HS-5 (cell line): ENCODE measurements at regions not wholly inside any gene's neighbourhood (a gene's known extent, or its start where the extent isn't known, plus 50 kb on each side); places are given as distances from the start of the nearest gene placed in this dataset.
"Not testable (repeated sequence)": the region's sequence is repeated elsewhere in the genome, so short reads cannot be mapped to it uniquely, and the experiment has no call there.

Experiments used
- DNase-seq: peaks from one replicate; pipeline ENCODE4 v3.0.0-alpha.2; 2012; ENCODE audit warnings: low read depth

DNA sequence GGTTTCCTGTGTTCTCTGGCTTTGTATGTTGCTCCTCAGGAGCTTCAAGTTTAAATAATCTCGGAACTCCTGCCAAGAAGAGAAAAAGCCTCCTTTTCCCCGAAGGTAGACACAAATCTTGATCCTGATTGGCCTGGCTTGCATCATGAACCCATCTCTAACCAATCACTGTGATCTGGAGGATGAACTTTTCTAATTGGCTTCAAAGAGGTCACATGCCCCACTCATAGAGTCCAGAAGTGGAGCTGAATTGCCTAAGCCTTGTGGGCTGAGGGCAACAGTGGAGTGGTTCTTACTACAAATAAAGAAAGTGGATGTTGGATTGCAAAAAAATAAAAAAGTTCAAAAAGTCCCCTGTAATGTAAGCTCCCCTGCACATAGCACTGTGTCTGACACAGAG lies 245.9 kb downstream of the MID1IP1 start:
- no peak for DNase-seq

DNA sequence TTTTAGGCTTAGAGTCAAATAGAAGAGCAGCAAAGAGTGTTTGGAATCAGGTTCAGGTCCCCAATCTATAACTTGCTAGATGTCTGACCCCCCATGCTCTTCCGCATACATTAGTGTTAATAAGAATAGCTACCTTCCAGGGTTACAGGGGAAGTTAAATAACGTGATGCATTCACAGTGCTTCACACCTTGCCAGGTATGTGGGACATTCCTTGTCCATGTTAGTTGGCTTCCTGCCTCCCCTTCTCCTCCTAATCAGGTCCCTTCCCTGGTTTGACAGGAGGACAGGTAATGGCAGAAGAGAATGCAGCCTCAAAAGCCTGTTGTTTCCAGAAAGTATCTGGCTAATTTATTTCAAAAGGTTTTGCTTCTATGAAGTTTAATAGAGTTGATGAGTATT lies 248.7 kb downstream of the MID1IP1 start:
- no peak for DNase-seq

DNA sequence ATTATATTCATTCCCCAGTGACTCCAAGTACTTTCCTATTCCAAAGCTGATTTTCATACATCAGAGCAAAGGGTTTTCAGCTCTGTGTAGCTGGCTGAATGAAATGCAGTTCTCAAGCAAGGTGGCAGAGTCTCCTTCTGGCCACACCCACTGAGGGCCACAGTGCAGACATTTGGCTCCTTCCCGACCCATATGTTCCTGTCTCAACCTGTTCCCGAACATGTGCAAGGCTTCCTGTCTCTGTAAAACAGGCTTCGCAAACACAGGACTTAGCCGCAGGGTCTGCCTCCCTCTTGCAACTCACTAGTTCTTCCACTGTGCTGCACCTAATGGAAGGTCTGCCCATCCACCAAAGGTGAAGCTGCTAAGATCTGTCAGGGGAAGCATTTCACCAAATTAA lies 249.2 kb downstream of the MID1IP1 start:
- no peak for DNase-seq

DNA sequence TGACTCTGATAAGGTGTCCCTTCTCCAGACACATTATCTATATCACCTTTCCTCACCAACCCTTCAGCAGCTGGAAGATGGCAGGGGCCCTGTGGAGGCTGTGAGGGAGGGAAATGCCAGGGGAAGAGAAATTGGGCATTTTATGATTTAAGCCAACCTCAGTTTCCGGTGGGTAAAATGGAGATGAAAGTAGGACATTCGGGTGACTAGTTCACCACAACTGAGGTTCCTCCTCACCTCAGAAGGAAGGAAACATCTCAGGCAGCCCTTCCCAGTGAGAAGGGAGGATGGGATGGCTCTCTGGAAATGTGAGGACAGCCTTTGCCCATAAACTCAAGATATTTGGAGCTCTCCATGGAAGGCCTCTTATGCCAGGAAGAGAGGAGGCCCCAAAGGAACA lies 251.5 kb downstream of the MID1IP1 start:
- DNase-seq = no peak

DNA sequence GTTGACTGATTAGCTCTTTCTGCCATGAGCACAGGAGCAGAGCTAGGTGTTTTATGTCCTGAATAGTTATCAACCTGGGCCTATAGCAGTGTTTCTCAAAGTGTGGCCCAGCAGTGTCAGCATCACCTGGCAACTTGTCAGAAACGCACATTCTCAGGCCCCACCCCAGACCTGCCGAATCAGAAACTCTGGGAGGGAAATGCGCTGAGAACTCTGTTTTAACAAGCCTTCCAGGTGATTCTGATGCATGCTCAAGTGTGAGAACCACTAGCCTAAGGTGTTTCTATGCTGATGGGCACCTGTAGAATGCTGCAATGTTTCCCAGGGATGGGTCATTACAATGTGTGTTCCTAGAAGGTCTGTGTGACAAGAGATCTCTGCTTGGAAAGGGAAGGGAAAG lies 257.5 kb downstream of the MID1IP1 start:
- DNase-seq = no peak

DNA sequence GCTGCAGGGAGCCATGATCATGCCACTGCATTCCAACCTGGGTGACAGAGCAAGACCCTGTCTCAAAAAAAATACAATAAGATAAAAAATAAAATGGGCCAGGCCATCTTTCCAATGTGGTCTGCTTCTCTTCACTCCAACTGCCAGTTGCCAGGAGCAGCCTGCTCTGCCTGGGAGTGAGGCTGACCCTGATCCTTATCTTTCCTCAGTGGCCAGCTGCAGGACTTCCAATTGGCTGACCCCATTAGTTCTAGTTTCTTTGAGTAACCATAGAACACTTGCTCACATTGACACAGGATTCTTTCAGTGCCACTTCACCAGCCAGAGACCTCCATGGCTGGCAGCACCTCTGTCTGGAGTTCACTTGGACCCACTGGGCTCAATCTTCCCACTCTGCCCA lies 258.6 kb downstream of the MID1IP1 start:
- DNase-seq = no peak

DNA sequence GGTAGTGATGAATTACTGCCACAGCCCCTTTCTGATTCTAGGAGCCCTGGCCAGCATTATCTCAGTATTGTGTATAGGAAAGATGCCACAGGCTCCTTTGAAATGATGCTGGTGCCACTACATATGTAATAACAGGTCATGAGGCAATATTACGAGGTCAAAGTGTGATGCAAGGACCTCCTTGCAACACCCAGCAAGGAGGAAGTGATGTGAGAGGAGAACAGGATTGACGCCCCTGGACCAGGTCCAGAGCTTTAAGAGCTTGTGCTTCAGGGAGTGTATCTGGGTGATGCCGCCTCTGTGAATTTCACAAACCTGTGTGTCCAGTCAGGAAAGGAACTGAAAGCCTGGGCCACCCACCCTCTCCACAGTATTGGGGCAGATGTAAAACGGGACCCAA lies 261.8 kb downstream of the MID1IP1 start:
- no peak for DNase-seq

DNA sequence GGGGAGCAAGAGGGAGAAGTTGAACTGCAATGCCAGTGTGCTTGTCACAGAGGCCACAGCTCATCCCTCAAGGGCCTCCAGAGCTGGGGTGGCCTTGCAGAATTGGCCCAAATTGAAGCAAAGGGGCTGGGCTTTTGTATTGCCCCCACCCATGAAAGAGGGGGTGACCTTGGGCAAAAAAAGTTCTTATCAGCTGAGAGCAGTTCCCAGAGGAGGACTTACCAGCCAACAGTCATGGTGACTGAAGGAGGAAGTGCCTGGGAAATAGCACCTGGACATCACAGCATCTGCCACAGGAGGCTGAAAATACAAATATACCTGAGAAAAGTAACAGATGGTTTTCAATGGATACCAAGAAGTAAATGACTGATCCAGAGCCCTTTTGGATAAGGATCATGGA lies 262.4 kb downstream of the MID1IP1 start:
- DNase-seq = no peak

DNA sequence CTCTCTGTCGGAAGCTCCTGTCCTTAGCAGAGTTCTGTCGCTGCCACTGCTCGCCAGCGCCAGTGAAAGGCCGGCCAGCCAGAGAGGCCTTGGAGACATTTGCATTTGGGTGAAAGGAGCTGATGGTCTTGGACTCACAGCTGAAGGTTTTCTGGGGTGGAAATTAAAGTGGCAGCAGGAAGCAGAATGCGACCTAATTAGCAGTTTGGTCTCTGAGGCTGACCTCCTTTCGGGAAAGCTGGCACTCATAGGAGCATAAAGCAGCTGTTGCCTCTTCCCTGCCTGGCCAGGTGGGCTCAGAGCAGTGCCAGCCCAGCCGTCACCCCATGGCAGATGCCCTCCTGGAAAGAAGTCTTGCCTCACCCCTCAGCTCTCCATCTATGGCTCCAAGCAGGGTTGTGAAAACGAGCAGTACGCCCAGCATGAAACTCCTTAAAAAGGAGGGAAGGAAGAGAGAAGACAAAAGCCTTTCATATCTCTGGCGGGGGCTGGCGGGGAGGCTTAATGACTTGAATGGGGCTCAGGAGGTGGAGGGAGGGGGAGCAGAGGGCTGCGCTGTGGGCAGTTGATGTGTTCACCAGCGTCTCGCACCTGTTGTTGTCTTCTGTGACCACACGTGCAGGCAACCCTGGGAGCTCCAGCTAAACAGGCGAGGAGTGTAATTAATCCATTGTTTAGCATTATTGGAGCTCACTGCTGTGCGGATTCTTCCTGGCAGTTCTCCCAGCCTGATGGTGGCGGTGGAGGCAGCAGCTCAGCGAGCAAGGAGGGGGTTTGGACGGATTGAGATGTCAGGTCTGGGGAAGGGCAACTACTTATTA lies 264.0 kb downstream of the MID1IP1 start:
- DNase-seq = no peak

DNA sequence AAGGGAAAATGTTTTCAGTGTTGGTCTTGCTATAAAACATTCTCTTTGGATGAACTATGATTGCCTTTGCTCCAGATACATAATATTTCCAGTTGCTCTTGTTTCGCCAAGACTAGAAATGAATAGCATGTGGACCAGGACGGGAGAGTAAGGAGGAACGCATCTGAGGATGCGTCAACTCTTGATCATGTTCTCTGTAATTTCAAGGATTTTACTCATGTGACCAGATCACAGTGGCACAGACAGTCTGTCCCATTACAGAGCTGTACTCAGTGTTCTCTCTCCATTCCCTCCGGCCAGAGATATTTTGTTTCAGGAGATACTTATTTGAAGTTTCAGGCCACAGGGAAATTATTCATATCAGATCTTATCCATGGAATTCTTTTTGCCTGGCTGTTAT lies 266.6 kb downstream of the MID1IP1 start:
- no peak for DNase-seq

DNA sequence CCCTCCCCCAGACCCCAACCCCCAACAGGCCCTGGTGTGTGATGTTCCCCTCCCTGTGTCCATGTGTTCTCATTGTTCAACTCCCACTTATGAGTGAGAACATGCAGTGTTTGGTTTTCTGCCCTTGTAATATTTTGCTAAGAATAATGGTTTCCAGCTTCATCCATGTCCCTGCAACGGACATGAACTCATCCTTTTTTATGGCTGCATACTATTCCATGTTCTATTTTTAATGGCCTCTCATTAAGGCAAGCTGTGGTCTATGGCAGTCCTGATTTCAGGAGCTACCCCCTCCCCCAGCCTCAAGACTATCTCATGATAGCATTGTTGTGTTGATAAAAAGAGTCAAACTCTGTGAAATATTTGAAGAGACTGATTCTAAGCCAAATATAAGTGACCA lies 267.4 kb downstream of the MID1IP1 start:
- DNase-seq = not testable (repeated sequence)

DNA sequence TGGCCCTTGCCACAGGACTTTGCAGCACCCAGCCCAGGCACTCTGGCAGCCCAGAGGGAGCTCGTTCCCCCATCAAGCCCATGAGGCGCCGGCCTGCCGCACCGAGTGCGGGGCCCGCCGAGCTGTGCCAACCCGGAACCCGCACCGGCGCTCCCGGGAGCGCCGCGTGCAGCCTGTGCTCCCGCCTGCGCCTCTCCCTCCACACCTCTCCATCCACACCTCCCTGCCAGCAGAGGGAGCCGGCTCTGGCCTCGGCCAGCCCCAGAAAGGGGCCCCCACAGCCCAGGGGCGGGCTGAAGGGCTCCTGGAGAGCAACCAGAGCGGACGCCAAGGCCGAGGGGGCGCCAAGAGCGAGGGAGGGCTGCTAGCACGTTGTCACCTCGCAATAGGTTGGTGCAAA lies 268.8 kb downstream of the MID1IP1 start:
- DNase-seq = no peak

DNA sequence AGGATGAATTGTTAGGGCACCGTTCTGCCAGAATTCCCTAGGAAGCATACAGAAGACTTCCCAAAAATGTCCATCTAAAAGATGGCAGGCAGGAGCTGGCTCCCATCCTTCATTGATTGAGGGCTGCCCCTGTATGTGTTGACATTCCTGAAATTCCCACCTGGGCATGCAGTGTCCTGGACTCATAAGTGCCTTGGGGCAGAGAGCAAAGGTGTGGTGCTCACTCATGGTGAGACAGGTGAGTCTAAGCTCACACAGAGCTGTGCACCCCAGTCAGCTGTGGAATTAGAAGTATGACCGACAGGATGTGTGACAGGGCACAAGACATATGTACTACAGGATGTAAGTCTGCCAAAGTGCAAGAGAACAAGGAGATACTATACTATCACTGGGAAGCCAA lies 271.9 kb downstream of the MID1IP1 start:
- no peak for DNase-seq

DNA sequence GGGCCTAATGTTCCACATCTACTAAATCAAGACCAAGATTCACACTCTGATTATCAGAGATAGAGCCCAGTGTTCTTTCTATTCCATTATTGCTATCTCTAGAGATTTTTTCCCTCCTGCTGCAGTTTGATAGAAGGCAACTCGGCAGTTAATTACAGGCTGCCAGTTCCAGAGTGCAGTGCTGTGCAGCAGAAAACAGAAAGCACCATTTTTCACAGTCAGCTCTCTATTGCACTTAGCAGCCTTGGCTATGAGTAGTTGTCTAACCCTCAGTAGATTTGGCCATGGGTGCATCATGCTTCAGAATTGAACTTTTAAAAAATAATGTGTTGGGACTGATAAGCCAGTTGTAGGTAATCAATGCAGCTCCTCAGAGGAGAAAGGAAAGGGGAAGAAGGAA lies 295.3 kb downstream of the MID1IP1 start:
- no peak for DNase-seq

DNA sequence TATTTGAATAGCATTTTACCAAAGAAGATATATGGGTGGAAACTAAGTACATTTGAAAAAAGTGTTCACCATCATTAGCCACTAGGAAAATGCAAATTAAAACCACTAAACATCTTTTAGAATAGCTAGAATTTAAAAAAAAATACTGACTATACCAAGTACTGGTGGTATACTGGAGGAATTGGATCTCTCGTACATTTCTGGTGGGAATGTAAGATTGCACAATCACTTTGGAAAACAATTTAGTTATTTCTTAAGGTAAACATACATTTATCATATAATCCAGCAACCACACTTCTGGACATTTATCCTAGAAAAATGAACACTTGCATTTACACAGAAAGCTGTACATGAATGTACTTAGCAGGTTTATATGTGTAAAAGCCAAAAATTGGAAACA lies 303.5 kb downstream of the MID1IP1 start:
- DNase-seq = no peak

DNA sequence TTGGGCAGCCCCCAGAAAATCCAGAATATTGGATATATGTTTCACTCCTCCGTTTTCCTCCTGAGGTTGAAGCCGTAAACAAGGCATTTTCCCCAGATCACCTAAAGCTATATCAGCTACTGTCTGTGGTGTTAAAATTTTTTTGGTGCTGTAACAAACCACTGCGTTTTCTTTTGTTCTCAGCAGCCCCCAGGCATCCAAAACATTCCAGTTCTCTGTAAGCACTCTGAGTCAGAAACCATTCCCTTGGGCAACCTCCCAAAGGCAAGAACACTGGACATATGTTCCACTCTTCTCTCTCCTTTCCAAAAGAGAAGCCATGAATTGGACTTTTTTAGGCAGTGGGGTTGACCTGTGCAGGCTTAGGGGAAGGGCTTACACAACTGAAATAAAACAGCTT lies 310.9 kb downstream of the MID1IP1 start:
- no peak for DNase-seq

DNA sequence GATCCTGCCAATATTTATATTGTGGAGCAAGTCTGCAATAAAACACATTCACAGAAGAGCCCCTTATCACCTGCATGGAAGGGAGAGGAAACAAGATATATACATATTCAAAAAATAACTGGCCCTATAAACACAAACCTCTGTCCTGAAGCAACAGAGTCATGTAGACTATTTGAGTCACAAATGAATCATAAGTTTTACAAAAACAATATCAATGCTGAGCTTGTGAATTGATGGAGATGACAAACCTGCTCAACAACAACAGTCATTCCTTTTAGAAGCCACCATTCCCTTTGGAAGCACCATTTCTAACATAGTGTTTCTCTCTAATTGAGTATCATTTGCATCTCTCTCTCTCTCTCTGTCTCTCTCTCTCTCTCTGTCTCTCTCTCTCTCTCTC lies 313.9 kb downstream of the MID1IP1 start:
- DNase-seq = no peak

DNA sequence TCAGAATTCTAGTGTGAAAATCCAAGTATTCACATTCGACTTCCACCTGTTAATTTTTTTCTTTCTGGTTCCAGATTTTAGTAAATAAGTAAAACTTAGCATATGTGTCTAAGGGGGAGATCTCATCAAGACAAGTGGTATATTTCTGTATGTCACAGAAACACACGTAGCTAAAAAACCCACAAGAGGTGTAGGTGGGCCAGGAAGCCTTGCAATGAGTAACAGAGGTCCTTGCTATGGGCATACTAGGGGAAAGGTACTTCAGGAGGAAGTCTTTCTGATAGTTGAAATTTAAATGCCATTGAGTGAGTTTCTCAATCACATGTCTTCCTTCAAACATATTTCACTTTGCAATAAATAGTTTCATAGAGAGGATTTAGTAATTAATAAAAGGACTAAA lies 315.8 kb downstream of the MID1IP1 start:
- no peak for DNase-seq

DNA sequence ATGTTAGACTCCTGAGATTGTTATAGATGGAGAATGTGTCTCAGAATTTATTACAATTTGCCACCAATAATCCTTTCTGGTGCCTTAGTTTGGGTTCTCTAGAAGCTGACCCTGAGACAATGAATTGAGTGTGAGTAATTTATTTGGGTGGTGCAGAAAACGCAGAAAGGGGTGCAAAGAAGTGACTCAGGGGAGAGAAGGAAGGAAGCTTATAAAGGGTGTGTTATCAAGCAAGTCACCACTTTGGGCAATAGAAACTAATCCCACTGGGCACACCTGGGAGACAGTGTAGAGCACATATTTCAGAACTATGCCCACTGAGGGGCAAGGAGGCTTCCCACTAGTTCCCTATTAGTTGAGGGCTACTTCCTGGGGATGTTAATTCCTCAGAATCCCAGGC lies 320.6 kb downstream of the MID1IP1 start:
- no peak for DNase-seq

DNA sequence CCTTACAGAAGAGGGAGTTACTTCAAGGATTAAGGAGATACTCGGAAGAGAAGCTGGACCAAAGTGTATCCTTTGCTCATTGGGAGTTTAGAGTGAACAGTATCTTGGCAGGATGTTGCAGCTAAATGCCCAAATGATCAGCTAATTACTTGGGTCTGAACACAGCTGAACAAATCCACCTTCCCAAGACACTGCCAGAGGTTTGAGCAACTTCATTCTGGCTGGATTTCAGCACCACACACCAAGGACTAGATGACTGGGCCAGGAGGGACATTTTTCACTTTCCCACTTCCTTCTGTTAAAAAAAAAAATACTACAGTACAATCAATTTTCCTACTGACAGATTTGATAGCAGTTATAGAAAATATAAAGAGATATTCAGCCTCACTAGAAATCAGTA lies 324.6 kb downstream of the MID1IP1 start:
- no peak for DNase-seq

DNA sequence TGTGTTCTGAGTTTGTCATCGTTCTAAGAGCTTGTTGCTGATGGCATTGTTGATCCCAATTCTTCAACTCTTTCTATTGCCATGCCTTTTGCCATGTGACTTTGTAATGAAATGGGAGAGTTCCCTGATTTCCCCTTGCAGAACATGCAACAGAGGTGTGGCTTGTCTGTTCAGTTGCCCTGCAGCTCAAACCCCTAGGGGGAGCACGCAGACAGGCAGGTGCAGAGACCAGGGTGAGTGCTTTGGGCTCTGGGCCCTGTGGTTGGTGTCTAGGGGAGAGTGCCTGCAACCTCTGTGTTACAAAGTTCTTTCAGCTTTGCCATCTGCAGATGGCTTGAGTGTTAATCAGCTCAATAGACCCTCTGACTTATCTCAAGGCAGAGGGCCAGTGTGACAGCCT lies 332.7 kb downstream of the MID1IP1 start:
- no peak for DNase-seq

DNA sequence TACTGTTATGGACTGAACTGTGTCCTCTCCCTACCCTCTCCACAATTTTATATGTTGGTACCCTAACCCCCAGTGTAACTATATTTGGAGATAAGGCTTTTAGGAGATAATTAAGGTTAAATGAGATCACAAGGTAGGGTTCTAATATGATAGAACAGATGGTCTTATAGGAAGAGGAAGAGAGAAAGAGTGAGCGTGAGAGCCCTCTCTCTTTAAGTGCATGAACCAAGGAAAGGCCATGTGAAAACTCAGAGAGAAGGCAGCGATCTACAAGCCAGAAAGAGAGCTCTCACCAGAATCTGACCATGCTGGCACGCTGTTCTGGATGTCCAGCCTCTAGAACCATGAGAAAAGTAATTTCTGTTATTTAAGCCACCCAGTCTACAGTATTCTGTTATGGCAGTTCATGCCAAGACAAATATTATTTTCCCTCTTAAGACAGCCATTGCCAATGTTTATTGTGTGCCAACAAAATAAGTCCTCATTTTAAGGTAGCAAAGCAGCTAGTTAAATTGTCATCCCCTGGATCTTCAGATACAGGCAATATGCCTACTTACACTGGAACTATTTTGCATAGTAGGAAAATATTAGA lies 336.2 kb downstream of the MID1IP1 start:
- DNase-seq = no peak

DNA sequence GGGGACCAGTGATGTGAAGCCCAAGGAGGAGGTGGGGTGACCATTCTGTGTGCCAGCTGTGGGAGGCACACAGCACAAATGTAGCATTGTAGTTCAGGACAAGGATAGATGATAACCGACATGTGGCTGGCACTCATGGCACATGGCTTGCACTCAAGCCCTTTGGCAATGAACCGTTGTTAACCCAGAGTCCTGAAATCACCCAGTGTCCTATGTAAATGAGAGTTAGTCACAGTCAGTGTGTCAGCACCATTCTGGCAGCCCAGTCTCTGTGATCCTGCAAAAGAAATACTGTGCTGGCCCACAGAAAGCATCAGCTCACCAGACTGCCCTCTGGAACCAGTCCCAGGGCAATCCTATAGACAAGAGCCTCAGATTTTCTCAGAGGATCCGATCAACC lies 339.3 kb downstream of the MID1IP1 start:
- no peak for DNase-seq

DNA sequence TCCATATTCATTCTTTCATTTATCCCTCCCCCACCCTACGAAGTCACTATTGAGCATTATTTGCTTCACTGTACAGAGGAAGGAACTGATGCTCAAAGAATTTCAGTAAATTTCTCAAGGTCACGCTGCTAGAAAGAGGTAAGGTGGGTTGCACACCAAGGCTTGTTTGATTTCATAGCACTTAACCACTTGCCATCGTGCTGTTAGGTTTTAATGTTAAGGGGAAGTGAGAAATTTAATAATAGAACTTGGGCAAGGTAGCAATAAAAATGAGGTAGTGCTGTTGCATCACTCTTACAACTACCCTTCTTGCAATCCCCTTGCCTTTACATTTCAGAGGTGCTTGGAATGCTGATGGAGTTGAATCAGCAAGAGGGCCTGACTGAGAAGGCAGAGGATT lies 343.1 kb downstream of the MID1IP1 start:
- no peak for DNase-seq
